WI38 (cell line): ENCODE measurements at regions not wholly inside any gene's neighbourhood (a gene's known extent, or its start where the extent isn't known, plus 50 kb on each side); places are given as distances from the start of the nearest gene placed in this dataset.
"Not testable (repeated sequence)": the region's sequence is repeated elsewhere in the genome, so short reads cannot be mapped to it uniquely, and the experiment has no call there.

Experiments
- H3K4me3 ChIP-seq: 2 replicates; pipeline ENCODE4 v1.5.1; 2011; ENCODE audit warnings: low read depth, mild to moderate bottlenecking, control low read depth, low read length
- CTCF ChIP-seq: IDR thresholded peaks from 2 replicates; pipeline ENCODE4 v1.5.1; 2012; ENCODE audit warnings: low read depth, mild to moderate bottlenecking, control low read depth, low read length

- H3K4me3 ChIP-seq, result no peak overlapping the region
- TF ChIP-seq CTCF, result no peak
These were observed 64.5 kb upstream of the PMEPA1 start for GRCh38 chr20:57774111-57774880.

GRCh38 chr20:57773059-57773815 lies 63.4 kb upstream of the PMEPA1 start:
- TF ChIP-seq CTCF, result no peak
- no peak overlapping the region for H3K4me3 ChIP-seq

GRCh38 chr20:57772349-57772964 lies 62.6 kb upstream of the PMEPA1 start:
- no peak for TF ChIP-seq CTCF
- no peak overlapping the region for H3K4me3 ChIP-seq

GRCh38 chr20:57770852-57771720 lies 61.3 kb upstream of the PMEPA1 start:
- TF ChIP-seq CTCF, result no peak
- no peak overlapping the region for H3K4me3 ChIP-seq

- not testable (repeated sequence) for H3K4me3 ChIP-seq
These were observed 60.6 kb upstream of the PMEPA1 start for GRCh38 chr20:57770401-57770800.

GRCh38 chr20:57769756-57770155 lies 59.9 kb upstream of the PMEPA1 start:
- TF ChIP-seq CTCF, result no peak
- H3K4me3 ChIP-seq, result no peak overlapping the region

- H3K4me3 ChIP-seq, result no peak overlapping the region
- TF ChIP-seq CTCF, result no peak
These were observed 58.7 kb upstream of the PMEPA1 start for GRCh38 chr20:57768519-57768918.
